HG03565 (cell line): ENCODE measurements at regions not wholly inside any gene's neighbourhood (a gene's known extent, or its start where the extent isn't known, plus 50 kb on each side); places are given as distances from the start of the nearest gene placed in this dataset.
A peak's percentile ranks its signal among the peaks of the same experiment; 100 is the strongest.
"Not testable (repeated sequence)": the region's sequence is repeated elsewhere in the genome, so short reads cannot be mapped to it uniquely, and the experiment has no call there.

Source experiments
- ATAC-seq: cut with Tn5 transposase; IDR thresholded peaks from one replicate; pipeline ENCODE4 v1.9.1; 2021; ENCODE audit warnings: mild to moderate bottlenecking, moderate library complexity; ENCODE audit not compliant: unreplicated experiment

GRCh38 chr6:150681578-150682395 lies 82.1 kb downstream of the PLEKHG1 start:
- ATAC-seq = no peak

GRCh38 chr6:150683320-150683719 lies 83.6 kb downstream of the PLEKHG1 start:
- no peak for ATAC-seq

GRCh38 chr6:150684161-150684560 lies 84.5 kb downstream of the PLEKHG1 start:
- ATAC-seq = no peak

GRCh38 chr6:150684714-150685459 lies 85.2 kb downstream of the PLEKHG1 start:
- no peak for ATAC-seq

GRCh38 chr6:150685860-150686259 lies 86.2 kb downstream of the PLEKHG1 start:
- peak; percentile 61 for ATAC-seq

- ATAC-seq = no peak
Observed at GRCh38 chr6:150686566-150686965, 86.9 kb downstream of the PLEKHG1 start.

- no peak for ATAC-seq
Observed at GRCh38 chr6:150687508-150687907, 87.8 kb downstream of the PLEKHG1 start.

- peak; percentile 36 for ATAC-seq
Observed at GRCh38 chr6:150689900-150690590, 90.4 kb downstream of the PLEKHG1 start.

GRCh38 chr6:150690681-150691080 lies 91.0 kb downstream of the PLEKHG1 start:
- ATAC-seq = no peak

GRCh38 chr6:150691463-150691862 lies 91.8 kb downstream of the PLEKHG1 start:
- no peak for ATAC-seq

GRCh38 chr6:150692604-150693003 lies 92.9 kb downstream of the PLEKHG1 start:
- peak; percentile 66 for ATAC-seq

GRCh38 chr6:150694889-150695288 lies 95.2 kb downstream of the PLEKHG1 start:
- ATAC-seq = no peak

GRCh38 chr6:150695652-150696051 lies 96.0 kb downstream of the PLEKHG1 start:
- no peak for ATAC-seq

- no peak for ATAC-seq
Observed at GRCh38 chr6:150696190-150696589, 96.5 kb downstream of the PLEKHG1 start.

GRCh38 chr6:150696918-150697317 lies 97.2 kb downstream of the PLEKHG1 start:
- ATAC-seq = not testable (repeated sequence)

GRCh38 chr6:150697515-150697914 lies 97.8 kb downstream of the PLEKHG1 start:
- ATAC-seq = no peak

GRCh38 chr6:150698391-150698790 lies 98.7 kb downstream of the PLEKHG1 start:
- ATAC-seq = no peak

GRCh38 chr6:150702675-150703074 lies 103.0 kb downstream of the PLEKHG1 start:
- no peak for ATAC-seq

- no peak for ATAC-seq
Observed at GRCh38 chr6:150704447-150705192, 104.9 kb downstream of the PLEKHG1 start.

GRCh38 chr6:150705392-150705791 lies 105.7 kb downstream of the PLEKHG1 start:
- no peak for ATAC-seq

- ATAC-seq = no peak
Observed at GRCh38 chr6:150710236-150710635, 110.6 kb downstream of the PLEKHG1 start.
